Liver (tissue), 3 donors: ENCODE measurements at regions not wholly inside any gene's neighbourhood (a gene's known extent, or its start where the extent isn't known, plus 50 kb on each side); places are given as distances from the start of the nearest gene placed in this dataset.

Source experiments
- CTCF ChIP-seq: fragments of 150-350 bp; IDR thresholded peaks from 2 replicates; pipeline ENCODE4 v1.5.1; 2017; ENCODE audit warnings: improper control_type of control experiment, low read depth, low read length; ENCODE audit not compliant: missing input control
- EGR1 ChIP-seq, 2 donors: IDR thresholded peaks; 2 replicates each; pipeline ENCODE4 v1.6.1; 2016 to 2018; ENCODE audit warnings: antibody characterized with exemption in 2 of 2, low read depth in 2 of 2
- GABPA ChIP-seq, 2 donors: IDR thresholded peaks in 1 of 2; conservative IDR thresholded peaks in 1 of 2; 2 replicates each; pipeline ENCODE4 v1.6.1; 2016; ENCODE audit warnings: antibody characterized with exemption in 2 of 2, mild to moderate bottlenecking in 1 of 2, moderate library complexity in 1 of 2
- JUND ChIP-seq, 2 donors: IDR thresholded peaks; 2 replicates each; pipeline ENCODE4 v1.6.1; 2016; ENCODE audit warnings: antibody characterized with exemption in 2 of 2
- RAD21 ChIP-seq, 2 donors: IDR thresholded peaks; 2 replicates each; pipeline ENCODE4 v1.6.1; 2016; ENCODE audit warnings: antibody characterized with exemption in 2 of 2, mild to moderate bottlenecking in 2 of 2
- REST ChIP-seq: IDR thresholded peaks from 2 replicates; pipeline ENCODE4 v1.6.1; 2016; ENCODE audit warnings: antibody characterized with exemption, mild to moderate bottlenecking
- SP1 ChIP-seq: IDR thresholded peaks from 2 replicates; pipeline ENCODE4 v1.6.1; 2018; ENCODE audit warnings: antibody characterized with exemption, mild to moderate bottlenecking
- donor health status: healthy.
- donor health status: healthy.

- TF ChIP-seq JUND (IDR thresholded peaks at IDR 0.05) (no peak), CTCF (no peak), EGR1 (IDR thresholded peaks at IDR 0.05; ENCODE audit: low read depth in 2 of 2) (no peak), RAD21 (IDR thresholded peaks at IDR 0.05) (no peak), REST (no peak), GABPA (IDR thresholded peaks at IDR 0.05 in 1 of 2, conservative IDR thresholded peaks at IDR 0.05 in 1 of 2) (no peak), SP1 (no peak)
Observed at GRCh38 chr16:80299416-80299815, 241.4 kb upstream of the DYNLRB2 start.
